DMS114 treated with DMSO at 0.1 percent for 48 hours (cell line): ENCODE measurements at regions not wholly inside any gene's neighbourhood (a gene's known extent, or its start where the extent isn't known, plus 50 kb on each side); places are given as distances from the start of the nearest gene placed in this dataset.
"Not testable (repeated sequence)": the region's sequence is repeated elsewhere in the genome, so short reads cannot be mapped to it uniquely, and the experiment has no call there.

Experiments used
- DNase-seq: peaks from one replicate; lab custom pipeline; 2025; ENCODE audit not compliant: unreplicated experiment; lab: John Stamatoyannopoulos, UW

- no peak for DNase-seq
These were observed 231.3 kb upstream of the KCNMB2 start for GRCh38 chr3:178304758-178305467.

- DNase-seq = no peak
These were observed 229.7 kb upstream of the KCNMB2 start for GRCh38 chr3:178306432-178307115.

- DNase-seq = no peak
These were observed 227.5 kb upstream of the KCNMB2 start for GRCh38 chr3:178308771-178309170.

- no peak for DNase-seq
These were observed 225.3 kb upstream of the KCNMB2 start for GRCh38 chr3:178310949-178311348.

DNA sequence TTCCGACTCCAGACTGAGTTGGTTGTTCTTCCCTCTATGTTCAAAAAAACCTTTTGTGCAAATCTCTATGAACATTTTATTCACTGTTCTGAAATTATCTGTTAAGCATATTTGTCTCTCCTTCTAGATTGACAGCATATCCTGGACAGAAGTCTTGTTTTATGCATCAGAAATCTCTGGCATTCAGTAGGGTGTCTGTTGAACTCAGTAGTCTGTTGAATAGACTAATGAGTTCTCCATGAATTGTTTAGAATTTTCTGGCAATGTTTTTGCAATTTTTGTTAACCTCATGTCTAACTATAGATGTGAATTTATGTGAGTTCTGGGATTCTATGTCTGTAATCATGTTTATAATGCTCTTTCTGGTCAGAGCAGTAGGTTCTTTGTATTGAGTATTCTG is 222.5 kb upstream of the KCNMB2 start:
- DNase-seq = no peak

DNA sequence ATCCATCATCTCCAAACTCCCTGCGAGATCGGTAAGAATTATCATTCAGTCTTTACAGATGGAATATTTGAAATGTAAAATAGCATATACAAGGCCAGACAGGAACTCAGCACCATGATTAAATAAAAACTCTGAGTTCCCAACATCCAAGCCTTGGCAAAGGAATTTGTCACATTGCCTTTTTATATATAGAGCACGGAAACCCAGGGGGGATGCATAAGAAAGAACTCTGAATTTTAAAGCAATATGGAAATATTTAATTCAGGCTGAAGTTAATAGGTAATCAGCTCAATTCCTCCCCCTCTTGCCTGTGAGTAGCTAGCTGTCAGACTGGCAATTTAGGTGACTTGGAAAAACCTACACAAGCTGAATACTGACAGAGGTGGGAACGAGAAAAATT is 217.9 kb upstream of the KCNMB2 start:
- no peak for DNase-seq

DNA sequence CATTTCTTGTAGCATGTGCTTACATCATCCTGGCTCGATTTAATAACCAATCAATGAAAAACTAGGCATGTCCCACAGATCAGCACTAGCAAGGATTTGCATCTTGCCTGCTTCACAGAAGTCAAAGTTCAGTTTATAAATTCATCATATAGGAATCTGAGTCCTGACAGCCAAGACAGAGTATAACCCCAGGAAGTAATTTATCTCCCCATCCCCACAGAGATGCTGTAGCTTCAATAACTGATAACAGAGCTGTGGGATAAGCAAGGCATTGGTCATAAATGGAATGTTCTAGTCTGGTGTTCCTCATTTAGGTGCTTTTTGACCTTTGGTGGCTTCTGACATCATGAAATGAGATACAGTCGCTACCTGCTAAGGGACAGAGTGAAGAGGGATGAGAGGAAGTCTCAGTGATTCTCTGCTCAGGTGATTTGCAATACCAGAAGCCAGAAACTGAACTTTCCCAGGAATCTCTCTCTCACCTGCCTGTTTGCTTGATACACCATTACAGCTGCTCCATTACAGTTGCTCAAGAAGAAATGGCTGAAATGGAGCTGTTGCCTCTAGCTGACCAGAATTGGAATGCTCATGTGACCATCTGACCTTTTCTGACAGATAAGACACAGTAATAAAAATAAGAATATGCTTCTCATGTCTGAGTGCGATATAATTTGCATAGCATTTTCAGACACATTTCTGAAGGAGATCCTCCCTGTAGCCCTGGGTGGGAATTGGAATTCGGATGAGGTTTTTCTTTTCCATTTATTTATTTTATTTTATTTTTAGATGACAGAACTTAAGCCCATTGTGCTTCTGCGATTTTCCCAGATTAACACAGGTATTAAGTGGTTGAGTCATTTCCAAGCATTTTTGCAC is 217.1 kb upstream of the KCNMB2 start:
- no peak for DNase-seq

DNA sequence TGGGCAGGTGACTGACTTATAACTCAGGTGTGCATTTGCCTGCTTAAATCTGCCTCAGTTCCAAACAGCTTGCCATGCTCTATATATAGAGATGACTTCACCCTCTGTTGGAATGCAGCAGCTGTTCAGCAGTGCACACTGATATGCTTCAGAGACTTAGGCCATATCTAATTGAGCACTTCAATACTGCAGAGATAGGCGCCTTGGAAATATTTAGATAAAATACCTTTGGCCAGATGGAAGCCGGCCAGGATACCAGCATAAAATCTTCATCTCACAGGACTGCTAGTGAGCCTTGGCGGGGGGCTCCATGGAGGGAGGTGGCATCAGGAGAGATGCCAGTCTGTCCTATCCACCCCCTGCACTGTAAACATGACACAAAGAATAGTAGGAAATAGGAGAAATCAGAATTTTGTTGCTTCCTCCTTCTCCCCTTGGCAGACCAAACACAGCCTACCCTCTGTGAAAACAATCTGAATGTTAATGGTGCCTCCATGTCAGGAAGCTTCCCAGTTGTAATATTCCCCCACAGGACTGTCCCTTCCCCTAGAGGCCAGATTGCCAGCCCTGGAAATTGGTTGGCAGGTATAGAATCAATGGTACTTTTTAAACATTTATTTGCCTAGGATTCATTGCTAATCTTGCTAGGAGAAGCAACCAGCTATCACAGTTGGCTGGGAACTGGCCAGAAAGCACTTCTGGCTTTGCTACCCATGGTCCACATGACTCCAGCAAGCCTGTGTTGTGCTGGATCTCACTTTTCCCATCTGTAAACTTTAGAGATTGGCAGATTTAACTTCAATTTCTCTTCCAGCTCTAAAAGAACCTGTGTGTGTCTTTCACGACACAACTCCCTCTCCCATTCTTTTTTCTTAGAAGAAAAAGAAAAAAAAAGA is 215.5 kb upstream of the KCNMB2 start:
- no peak for DNase-seq

DNA sequence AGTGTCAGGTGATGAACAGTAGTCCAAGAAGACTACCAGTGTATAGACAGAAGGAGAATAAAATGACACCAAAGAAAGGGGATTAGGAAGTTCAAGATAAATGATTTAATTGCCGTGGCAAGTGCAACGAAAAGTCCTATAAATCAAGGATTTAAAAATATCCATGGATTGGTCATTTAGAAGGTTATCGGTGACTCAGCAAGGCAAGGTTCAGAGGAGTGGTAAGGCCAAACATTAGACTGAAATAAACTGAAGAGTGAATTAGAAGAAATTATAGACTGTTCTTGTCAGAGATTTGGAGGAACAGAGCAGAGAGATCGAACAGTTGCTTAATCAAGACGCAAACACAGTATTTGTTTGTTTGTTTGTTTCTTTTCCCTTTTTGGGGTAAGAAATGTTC is 211.9 kb upstream of the KCNMB2 start:
- no peak for DNase-seq

DNA sequence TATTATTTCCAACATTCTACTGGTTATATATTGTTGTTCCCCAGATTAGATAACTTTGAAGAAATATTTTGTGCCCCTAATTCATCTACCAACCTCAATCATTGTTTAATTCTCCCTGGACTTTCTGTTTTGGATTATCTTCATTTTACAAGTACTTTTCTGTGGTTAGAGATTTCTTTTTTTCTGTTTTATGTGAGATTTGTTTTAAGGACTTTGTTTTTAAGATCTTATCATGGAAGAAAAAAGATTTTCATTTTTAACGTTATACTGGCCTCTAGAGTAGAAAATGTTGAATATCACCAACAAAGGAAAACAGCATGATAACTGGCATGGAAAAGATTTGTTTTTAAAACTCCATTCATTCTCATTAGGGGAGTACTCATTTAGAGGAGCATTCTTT is 210.9 kb upstream of the KCNMB2 start:
- DNase-seq = peak; percentile 86

DNA sequence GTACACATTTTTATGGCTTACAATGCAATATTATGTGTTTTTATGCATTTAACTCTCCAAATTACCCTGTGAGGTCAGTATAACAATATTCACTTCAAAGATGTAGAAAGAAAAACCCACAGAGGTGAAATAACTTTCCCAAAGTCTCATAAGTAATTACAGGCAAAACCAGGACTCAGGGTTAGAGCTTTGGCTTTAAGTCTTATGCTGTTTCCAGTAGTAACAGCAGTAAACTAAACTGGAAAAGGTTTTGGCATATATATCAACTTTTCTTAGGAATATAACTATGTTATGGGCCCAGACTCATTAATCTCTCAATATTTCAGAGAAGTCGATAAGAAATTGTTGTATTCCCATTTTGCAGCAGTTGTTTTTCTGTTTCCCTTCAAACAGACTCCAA is 206.3 kb upstream of the KCNMB2 start:
- no peak for DNase-seq

- no peak for DNase-seq
These were observed 202.0 kb upstream of the KCNMB2 start for GRCh38 chr3:178334239-178334638.

- DNase-seq = no peak
These were observed 199.9 kb upstream of the KCNMB2 start for GRCh38 chr3:178336336-178336735.

DNA sequence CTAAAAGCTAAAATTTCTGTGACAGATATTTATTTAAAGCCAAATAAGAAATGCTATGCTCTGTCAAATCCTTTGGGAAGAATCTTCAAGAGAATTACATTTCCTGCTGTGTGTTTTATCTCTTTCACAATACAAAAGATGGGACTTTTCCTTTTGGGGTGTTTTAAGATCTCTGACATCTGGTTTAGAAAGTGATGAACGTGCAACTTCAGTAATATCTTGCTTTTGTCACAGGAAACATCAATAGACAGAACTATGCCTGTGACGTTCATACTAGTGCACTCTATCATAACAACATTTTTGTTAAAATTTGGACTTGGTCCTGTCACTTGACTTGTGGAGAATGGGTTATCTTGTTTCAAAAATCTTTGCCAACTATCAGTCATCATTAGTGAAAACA is 195.7 kb upstream of the KCNMB2 start:
- no peak for DNase-seq

GRCh38 chr3:178341636-178342035 is 194.6 kb upstream of the KCNMB2 start:
- no peak for DNase-seq

- peak; percentile 76 for DNase-seq
These were observed 194.1 kb upstream of the KCNMB2 start for GRCh38 chr3:178342111-178342510.

DNA sequence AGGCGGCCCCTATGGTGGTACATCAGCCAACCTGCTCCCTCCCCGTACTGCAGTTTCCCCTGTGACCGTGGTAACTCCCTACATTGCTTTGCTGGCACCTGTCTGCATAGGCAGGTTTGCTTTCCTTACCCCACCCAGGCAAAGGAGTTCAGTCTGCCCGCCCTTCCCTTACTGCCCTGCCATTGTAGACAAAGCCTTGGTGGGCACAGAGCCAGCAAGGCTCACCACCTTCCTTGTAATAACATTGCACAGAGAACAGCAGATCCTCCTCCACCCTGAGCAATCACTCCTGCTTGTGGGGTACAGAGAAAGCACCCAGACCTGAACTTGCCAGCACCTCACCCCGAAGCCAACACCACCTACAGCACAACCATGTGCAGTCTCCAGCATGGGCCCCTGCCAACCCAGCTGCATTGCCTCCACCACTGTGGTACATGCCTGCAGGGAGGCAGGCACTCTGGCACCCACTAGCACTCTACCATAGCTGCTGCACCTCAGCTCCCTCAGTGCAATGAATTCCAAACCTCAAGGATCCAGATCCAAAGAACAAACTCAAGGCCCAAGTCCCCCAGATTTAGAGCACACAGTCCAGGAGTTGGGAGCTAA is 192.7 kb upstream of the KCNMB2 start:
- DNase-seq = no peak

DNA sequence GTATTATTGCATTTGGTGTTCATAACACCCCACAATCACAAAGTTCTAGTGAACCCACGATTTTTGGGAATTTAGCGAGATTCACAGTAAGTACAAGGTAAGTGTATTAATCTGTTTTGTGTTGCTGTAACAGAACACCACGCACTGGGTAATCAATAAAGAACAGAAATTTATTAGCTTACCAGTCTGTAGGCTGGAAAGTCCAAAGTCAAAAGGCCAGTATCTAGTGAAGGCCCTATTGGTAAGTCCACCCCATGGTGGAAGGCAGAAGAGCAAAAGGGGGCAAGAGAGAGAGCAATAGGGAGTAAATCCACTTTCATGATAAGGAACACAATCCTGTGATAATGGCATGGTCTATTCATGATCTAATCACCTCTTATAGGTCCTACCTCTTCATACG is 190.3 kb upstream of the KCNMB2 start:
- no peak for DNase-seq

- not testable (repeated sequence) for DNase-seq
These were observed 187.5 kb upstream of the KCNMB2 start for GRCh38 chr3:178348561-178349217.

GRCh38 chr3:178349218-178349596 is 187.0 kb upstream of the KCNMB2 start:
- not testable (repeated sequence) for DNase-seq
